ENCODE measurements at regions not wholly inside any gene's neighbourhood (a gene's known extent, or its start where the extent isn't known, plus 50 kb on each side); places are given as distances from the start of the nearest gene placed in this dataset. TPM values are rescaled to one million over a fixed set of nuclear protein-coding genes. Genes with fewer than 3 reads are reported as not detected.

GRCh38 chrX:2550328-2551020 is 49.7 kb upstream of the DHRSX start:
- no peaks in the 10 kb centered on the region for H4K20me1 ChIP-seq (ENCODE audit: insufficient read depth, low read depth, low read length)
- no peaks in the 10 kb centered on the region for H3K4me1 ChIP-seq (ENCODE audit: low read length)
- H3K27ac ChIP-seq (ENCODE audit: low read length), result no peak overlapping the region
- DNase-seq, result no peak
- no peaks in the 10 kb centered on the region for H3K79me2 ChIP-seq (ENCODE audit: low read length)
- H2AFZ ChIP-seq (ENCODE audit: low read length), result no peak overlapping the region
- H3K9me3 ChIP-seq (ENCODE audit: low read length), result no peaks in the 10 kb centered on the region
- no peak overlapping the region for H3K9ac ChIP-seq (ENCODE audit: low read length)
- H3K4me2 ChIP-seq (ENCODE audit: low read depth, low read length, poor library complexity, severe bottlenecking), result no peak overlapping the region
- H3K4me3 ChIP-seq (ENCODE audit: low read length), result no peak overlapping the region
- no peaks in the 10 kb centered on the region for H3K36me3 ChIP-seq (ENCODE audit: insufficient read depth, low read length)
- H3K27me3 ChIP-seq (ENCODE audit: low read length), result no peaks in the 10 kb centered on the region
- no peaks in the 10 kb centered on the region for H3K9me2 ChIP-seq (replicated peaks; ENCODE audit: insufficient read depth, low read length)

Small RNA genes lying in the stretch of these regions (small RNA-seq; reads per million reads assigned to genes)
- not detected for gene MIR6089
